ENCODE measurements at regions not wholly inside any gene's neighbourhood (a gene's known extent, or its start where the extent isn't known, plus 50 kb on each side); places are given as distances from the start of the nearest gene placed in this dataset.

GRCh38 chr5:42351956-42352355 is 71.3 kb upstream of the GHR start (continued):
- TF ChIP-seq TSHZ2 (CRISPR knock-in tag; IDR thresholded peaks at IDR 0.05) = no peak
- TF ChIP-seq PPARA (CRISPR knock-in tag; IDR thresholded peaks at IDR 0.05; ENCODE audit: borderline replicate concordance) = no peak
- TF ChIP-seq ESRRG (CRISPR knock-in tag; IDR thresholded peaks at IDR 0.05) = no peak
- no peak for TF ChIP-seq ZNF8 (CRISPR knock-in tag; IDR thresholded peaks at IDR 0.05)
- no peak for TF ChIP-seq SNAI2 (CRISPR knock-in tag; IDR thresholded peaks at IDR 0.05)
- no peak for TF ChIP-seq ZFP3 (CRISPR knock-in tag; IDR thresholded peaks at IDR 0.05)
- TF ChIP-seq OSR1 (CRISPR knock-in tag; IDR thresholded peaks at IDR 0.05) = no peak
- no peak for TF ChIP-seq RARB (CRISPR knock-in tag; IDR thresholded peaks at IDR 0.05)

- no peak for ATAC-seq
- TF ChIP-seq OSR1 (CRISPR knock-in tag; IDR thresholded peaks at IDR 0.05) (no peak), TCF4 (CRISPR knock-in tag; IDR thresholded peaks at IDR 0.05; ENCODE audit: borderline replicate concordance) (no peak), TSHZ2 (CRISPR knock-in tag; IDR thresholded peaks at IDR 0.05) (no peak), SNAI2 (CRISPR knock-in tag; IDR thresholded peaks at IDR 0.05) (no peak), ZC3H10 (CRISPR knock-in tag; IDR thresholded peaks at IDR 0.05) (no peak), ISL1 (CRISPR knock-in tag; IDR thresholded peaks at IDR 0.05) (no peak), ARNTL (CRISPR knock-in tag; IDR thresholded peaks at IDR 0.05; ENCODE audit: borderline replicate concordance, low read depth) (no peak)
- TF ChIP-seq, protein P1, sequence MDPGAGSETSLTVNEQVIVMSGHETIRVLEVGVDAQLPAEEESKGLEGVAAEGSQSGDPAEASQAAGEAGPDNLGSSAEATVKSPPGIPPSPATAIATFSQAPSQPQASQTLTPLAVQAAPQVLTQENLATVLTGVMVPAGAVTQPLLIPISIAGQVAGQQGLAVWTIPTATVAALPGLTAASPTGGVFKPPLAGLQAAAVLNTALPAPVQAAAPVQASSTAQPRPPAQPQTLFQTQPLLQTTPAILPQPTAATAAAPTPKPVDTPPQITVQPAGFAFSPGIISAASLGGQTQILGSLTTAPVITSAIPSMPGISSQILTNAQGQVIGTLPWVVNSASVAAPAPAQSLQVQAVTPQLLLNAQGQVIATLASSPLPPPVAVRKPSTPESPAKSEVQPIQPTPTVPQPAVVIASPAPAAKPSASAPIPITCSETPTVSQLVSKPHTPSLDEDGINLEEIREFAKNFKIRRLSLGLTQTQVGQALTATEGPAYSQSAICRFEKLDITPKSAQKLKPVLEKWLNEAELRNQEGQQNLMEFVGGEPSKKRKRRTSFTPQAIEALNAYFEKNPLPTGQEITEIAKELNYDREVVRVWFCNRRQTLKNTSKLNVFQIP (CRISPR knock-in tag; IDR thresholded peaks at IDR 0.05; ENCODE audit: borderline replicate concordance, low read depth) = no peak
- TF ChIP-seq, protein P2, sequence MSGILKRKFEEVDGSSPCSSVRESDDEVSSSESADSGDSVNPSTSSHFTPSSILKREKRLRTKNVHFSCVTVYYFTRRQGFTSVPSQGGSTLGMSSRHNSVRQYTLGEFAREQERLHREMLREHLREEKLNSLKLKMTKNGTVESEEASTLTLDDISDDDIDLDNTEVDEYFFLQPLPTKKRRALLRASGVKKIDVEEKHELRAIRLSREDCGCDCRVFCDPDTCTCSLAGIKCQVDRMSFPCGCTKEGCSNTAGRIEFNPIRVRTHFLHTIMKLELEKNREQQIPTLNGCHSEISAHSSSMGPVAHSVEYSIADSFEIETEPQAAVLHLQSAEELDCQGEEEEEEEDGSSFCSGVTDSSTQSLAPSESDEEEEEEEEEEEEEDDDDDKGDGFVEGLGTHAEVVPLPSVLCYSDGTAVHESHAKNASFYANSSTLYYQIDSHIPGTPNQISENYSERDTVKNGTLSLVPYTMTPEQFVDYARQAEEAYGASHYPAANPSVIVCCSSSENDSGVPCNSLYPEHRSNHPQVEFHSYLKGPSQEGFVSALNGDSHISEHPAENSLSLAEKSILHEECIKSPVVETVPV (CRISPR knock-in tag; IDR thresholded peaks at IDR 0.05) = no peak
Observed at GRCh38 chr5:42360056-42360455, 63.2 kb upstream of the GHR start.

DNA sequence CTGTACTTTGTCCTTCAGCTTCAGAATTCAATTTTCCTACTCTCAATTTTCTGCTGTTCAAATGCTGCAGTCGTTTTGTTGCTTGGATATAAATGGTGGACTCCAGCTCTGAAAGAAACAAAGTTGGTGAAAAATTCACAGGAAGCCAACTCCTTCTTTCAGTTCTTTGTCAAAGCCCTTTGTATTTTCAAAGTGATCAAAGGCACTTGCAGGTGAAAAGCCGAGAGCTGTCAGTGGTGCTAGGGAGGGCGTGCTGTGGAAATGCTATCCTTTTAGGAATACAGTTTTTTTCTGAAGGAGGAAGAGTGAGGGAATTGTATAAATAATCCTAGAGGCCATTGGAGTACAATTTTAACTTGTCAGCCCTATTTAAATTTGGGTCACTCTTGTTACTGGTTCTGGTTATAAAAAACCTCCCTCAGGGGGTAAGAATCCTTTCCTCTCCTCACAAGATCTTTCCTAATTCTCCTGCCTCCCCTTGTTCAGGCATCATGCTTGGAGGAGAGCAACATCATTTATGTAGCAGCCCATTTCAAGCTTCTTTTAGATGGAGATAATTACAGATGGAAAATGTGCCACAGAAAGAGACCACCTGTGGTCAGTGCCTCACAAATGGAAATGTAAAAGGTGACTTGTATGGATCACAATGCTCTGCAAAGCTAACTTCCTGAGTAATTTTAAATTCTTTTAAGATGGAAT is 62.5 kb upstream of the GHR start:
- no peak for ATAC-seq
- TF ChIP-seq PPARA (CRISPR knock-in tag; IDR thresholded peaks at IDR 0.05; ENCODE audit: borderline replicate concordance) (no peak), ZFP30 (CRISPR knock-in tag; IDR thresholded peaks at IDR 0.05) (no peak), OSR1 (CRISPR knock-in tag; IDR thresholded peaks at IDR 0.05) (no peak), ARNTL (CRISPR knock-in tag; IDR thresholded peaks at IDR 0.05; ENCODE audit: borderline replicate concordance, low read depth) (no peak), RARB (CRISPR knock-in tag; IDR thresholded peaks at IDR 0.05) (no peak), ESRRG (CRISPR knock-in tag; IDR thresholded peaks at IDR 0.05) (no peak), TCF4 (CRISPR knock-in tag; IDR thresholded peaks at IDR 0.05; ENCODE audit: borderline replicate concordance) (no peak), ISL1 (CRISPR knock-in tag; IDR thresholded peaks at IDR 0.05) (no peak), ZNF565 (CRISPR knock-in tag; conservative IDR thresholded peaks at IDR 0.05; ENCODE audit: low read depth) (no peak), CREB5 (CRISPR knock-in tag; IDR thresholded peaks at IDR 0.05; ENCODE audit: low read depth) (no peak), TOX (CRISPR knock-in tag; IDR thresholded peaks at IDR 0.05; ENCODE audit: borderline replicate concordance) (no peak), PATZ1 (CRISPR knock-in tag; IDR thresholded peaks at IDR 0.05; ENCODE audit: borderline replicate concordance) (no peak), ZNF70 (CRISPR knock-in tag; IDR thresholded peaks at IDR 0.05) (no peak)
- TF ChIP-seq, protein P1 (CRISPR knock-in tag; IDR thresholded peaks at IDR 0.05; ENCODE audit: borderline replicate concordance, low read depth) = no peak
- TF ChIP-seq, protein P2 (CRISPR knock-in tag; IDR thresholded peaks at IDR 0.05) = no peak
